ENCODE measurements at regions not wholly inside any gene's neighbourhood (a gene's known extent, or its start where the extent isn't known, plus 50 kb on each side); places are given as distances from the start of the nearest gene placed in this dataset.

GRCh38 chr18:22728016-22728415, 205.1 kb upstream of the RBBP8 start:
- no peak for TF ChIP-seq CTCF (IDR thresholded peaks at IDR 0.05)
- no peak for TF ChIP-seq POLR2AphosphoS5 (IDR thresholded peaks at IDR 0.05)
- no peak for TF ChIP-seq EP300 (IDR thresholded peaks at IDR 0.05)
- no peak for TF ChIP-seq POLR2A (IDR thresholded peaks at IDR 0.05; ENCODE audit: low read depth)
